Inferior parietal cortex (tissue), 1 donor: ENCODE measurements at regions not wholly inside any gene's neighbourhood (a gene's known extent, or its start where the extent isn't known, plus 50 kb on each side); places are given as distances from the start of the nearest gene placed in this dataset.
"Not testable (repeated sequence)": the region's sequence is repeated elsewhere in the genome, so short reads cannot be mapped to it uniquely, and the experiment has no call there.

Source experiments
- DNase-seq: peaks from one replicate; pipeline ENCODE4 v3.0.0-alpha.2; 2016; ENCODE audit errors: extremely low spot score

- DNase-seq = no peak
These were observed 146.6 kb upstream of the PRSS16 start for GRCh38 chr6:27100921-27101320.

DNA sequence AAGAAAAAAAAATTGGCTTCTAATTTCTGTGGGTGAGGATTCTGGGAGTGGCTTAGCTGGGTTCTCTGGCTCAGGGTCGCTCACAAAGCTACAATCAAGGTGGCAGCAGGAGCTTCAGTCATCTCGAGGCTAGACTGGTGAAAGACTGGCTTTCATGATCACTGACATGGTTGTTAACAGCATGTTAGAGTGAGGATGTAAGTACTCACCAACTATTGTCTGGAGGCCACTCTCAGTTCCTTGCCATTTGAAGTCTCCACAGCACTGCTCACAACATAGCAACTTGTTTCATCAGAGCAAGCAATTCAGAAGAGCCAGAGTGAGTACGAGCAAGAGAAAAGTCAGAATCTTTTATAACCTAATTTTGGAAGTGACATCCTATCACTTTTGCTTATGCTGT lies 145.7 kb upstream of the PRSS16 start:
- DNase-seq = no peak

DNA sequence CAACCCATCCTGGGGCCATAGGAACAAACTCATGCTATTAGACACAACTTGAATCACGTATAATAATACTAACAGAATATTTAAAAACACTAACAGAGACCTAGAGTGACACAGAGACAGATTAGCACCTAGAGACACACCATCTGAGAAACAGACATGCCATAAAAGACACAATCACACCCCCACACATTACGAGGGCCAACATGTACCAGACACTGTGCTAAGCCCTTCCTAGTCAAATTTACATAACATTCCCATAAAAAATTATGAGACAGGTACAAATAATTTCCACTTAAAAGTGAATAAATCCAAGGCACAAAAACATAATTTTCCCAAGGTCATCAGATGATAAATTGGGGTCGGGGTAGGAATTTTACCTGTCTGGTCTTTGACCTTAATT lies 141.1 kb upstream of the PRSS16 start:
- DNase-seq = no peak

- no peak for DNase-seq
These were observed 135.8 kb upstream of the PRSS16 start for GRCh38 chr6:27111743-27112142.

DNA sequence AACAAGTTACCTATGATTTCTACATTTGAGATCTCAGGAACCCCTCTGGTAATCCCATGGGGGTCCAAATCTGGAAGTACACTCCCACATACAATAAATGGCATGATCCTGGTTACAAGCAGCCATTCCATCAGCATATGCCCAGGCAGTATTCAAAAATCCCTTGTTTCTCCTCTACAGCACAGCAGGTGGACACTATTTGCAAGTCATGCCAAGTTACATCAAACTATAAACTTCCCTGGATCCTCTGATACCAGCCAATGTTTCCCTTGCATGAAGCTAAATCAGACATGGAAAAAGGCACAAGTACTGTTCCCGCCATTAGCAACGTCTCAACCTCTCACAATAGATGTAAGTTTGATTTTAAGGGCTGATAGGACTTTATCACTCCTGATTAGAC lies 134.5 kb upstream of the PRSS16 start:
- DNase-seq = no peak

DNA sequence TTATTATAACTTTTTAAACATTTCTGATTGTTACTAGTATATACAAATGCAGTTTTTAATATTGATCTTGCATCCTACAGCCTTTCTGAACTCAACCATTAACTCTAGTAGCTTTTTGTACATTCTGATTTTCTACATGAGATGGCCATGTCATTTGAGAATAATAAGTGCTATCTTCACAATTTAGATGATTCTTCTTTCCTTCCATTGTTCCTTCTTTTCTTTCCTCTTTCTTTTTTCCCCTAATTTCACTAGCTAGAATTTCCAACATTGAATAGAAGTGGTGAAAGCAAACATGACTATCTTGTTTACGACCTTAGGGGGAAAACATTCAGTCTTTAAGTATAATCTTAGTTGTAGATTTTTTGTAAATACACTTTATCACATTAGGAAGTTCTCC lies 128.2 kb upstream of the PRSS16 start:
- no peak for DNase-seq

GRCh38 chr6:27119761-27120160 lies 127.7 kb upstream of the PRSS16 start:
- DNase-seq = no peak

DNA sequence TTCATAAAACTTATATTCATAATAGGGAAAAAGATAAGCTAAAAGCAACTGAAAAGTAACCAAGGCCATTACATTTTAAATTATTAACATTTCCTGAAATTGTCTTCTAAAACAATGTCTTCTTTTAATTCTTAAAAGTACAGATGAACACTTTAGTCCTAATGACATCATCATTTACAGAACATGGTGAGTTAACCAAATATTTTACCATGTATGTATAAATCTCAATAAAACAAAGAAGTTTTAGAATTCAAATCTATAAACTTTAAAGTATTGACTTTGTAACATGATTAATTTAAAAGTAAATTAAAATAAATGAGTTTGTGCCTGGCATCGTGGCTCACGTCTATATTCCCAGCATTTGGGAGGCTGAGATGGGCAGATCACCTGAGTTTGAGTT lies 125.9 kb upstream of the PRSS16 start:
- no peak for DNase-seq

DNA sequence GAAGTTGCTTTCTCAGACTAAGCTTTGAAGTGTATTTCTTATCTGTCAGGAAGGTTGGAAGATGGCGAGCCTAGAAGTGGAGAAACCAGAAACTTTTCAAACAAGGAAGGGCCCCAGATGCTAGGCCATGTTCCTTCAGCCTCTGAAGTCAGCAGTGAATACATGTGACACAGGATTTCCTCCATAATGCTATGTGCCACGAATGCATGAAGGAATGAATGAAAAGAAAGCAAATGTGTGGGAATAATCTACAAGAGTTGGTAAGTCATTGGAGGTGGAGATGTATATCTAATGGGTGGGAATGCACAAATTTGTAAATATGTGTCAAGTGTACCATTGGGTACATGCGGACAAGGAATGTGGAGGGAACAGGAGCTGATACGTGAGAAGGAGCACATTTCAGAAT lies 123.2 kb upstream of the PRSS16 start:
- no peak for DNase-seq

DNA sequence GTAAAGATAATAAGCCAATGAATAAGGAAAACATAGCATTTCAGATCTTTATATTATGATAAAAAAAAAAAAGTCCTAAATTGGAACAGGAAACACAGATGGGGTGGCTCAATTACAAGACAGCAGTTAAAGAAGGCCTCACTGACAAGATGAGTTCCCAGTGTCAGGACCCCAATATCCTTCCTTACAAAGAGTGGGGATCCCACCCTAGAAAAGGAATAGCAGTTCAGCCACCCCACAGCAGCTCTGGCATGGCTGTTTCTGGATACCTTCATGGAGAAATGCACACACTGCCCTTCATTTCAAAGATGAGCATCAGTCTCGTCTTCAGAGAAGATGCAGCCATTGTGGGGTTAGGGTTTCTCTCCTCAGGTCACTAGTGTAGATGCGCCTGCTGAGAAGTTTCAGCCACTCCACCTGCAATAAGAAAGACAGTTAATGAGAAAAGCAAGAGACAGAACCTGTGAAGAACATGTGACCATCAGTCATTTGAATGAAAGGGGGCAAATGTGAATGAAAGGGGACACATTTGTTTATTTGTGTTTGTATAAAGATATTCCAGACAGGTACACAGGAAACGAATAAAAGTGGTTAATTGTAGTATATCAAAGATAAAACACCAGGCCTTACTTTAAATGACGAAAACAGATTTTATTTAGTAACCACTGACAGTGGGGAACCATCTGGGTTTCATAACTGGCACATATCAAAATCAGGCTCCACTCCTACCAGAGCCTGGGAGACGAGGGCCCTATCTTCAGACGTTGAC lies 121.3 kb upstream of the PRSS16 start:
- DNase-seq = no peak

DNA sequence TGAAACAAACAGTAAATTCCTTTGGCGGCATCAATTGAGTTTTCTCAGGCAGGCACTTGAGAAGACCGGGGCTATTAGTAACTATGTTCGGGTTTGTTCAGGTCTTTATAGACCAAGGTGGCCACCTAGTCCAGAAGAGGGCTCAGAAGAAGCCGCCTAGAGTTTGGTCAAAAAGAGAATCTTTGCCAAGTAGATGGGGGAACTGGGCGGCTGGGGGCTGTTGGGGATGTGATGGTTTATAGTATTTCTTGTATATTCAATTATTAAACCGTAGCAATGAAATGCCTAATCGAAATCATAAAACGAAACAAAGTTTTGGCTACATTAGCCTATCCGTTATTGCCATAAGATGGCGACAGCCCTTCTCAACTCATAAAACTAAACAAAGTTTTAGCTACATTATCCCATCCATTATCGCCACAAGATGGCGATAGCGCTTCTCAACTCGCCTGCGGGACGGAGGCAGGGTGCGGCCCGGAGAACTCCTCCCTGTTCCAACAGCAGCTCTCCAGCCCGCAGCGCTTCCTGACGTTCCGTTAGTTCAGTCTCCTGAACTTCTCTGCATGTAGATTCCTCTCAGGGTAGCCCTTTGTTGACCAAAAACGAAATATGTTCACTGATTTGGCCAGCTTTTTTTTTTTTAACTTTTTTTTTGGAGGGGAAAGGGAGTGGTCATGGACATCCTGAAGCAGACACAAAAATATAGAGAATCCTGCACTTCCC lies 120.5 kb upstream of the PRSS16 start:
- DNase-seq = peak; percentile 87

DNA sequence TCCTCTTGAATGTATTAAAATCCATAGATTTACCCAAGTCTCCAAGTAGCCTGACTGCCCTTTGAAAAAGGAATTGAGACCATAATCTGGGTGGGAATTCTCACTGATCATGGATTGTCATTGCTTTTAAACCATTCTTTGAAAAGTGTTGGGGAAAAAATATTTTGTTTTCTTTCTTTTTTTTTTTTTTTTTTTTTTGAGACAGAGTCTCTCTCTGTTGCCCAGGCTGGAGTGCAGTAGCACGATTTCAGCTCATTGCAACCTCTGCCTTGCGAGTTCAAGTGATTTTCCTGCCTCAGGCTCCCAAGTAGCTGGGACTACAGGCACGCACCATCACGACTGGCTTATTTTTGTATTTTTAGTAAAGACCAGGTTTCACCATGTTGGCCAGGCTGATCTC lies 119.6 kb upstream of the PRSS16 start:
- DNase-seq = not testable (repeated sequence)

DNA sequence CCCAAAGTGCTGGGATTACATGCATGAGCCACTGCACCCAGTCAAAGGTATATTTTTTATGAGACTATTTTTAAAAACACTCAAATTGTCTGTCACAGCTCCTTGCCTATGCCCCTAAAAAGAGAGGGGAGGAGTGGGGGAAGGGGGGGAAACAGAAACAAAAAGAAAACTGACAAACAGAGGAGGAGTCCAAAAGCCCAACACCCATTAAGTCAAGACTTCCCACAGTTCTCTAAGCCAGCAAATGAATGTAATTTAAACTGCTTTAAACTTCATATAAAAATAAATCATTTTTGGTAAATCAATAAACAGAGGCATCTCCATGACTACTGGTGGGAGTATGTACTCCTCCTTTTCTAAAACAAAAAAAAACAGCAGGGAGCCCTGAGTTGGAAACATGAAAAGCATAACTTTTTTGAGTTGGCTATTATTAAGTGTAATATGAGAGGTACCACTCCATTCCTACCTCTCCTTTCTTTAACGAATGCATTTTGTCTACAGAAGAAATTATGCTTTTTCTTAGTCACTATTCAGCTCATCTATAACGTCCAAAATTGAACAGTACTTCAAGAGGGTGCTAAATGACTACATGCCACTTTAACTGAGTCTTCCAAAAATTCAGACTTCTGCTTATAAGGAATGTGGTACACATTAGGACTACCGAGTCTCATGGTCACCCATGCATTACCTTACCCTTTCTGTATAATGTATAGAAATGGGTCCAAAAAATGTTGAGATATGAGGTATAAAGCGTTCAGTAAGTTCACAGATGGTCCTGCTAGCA lies 119.0 kb upstream of the PRSS16 start:
- no peak for DNase-seq

DNA sequence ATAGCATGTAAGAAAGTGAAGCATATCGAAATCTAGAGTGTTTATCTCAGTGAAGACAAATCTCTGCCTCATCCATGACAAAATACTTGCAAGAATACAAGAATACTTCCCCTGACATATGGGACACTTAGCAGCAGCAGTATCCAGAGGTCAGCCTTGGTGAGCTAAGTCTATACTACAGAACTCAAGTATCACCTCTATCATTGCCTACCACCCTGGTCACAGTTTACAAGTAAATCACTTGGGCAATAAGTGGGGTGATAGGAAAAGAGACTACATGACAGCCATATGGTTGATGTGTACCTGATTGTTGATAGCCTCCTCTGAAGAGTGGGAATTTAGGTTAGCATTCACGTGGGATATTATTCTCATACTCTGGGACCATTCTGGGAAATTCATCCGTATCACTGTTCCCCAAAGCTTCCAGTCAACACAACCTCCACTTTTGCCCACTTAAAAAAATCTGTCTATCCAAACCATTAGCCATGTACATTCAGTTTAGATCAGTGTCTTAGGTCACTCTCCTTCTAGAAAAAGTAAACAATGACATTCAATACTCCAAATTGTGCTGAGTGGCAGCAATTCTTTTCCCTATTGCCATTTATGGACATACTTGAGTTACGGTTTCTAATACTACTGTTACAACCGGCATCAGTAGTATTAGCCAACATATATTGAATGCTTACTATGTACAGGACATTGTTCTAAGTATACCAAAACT lies 118.2 kb upstream of the PRSS16 start:
- DNase-seq = no peak

DNA sequence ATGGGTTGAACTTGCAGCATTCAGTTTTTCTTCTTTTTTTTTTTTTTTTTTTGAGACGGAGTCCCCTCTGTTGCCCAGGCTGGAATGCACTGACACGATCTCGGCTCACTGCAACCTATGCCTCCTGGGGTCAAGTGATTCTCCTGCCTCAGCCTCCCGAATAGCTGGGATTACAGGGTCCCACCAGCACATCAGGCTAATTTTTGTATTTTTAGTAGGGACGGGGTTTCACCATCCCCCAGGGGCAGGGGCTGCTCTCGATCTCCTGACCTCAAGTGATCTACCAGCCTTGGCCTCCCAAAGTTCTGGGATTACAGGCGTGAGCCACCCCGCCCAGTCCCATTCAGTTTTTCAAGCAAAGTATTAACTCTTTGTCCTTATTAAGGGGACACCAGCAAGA lies 117.6 kb upstream of the PRSS16 start:
- no peak for DNase-seq

DNA sequence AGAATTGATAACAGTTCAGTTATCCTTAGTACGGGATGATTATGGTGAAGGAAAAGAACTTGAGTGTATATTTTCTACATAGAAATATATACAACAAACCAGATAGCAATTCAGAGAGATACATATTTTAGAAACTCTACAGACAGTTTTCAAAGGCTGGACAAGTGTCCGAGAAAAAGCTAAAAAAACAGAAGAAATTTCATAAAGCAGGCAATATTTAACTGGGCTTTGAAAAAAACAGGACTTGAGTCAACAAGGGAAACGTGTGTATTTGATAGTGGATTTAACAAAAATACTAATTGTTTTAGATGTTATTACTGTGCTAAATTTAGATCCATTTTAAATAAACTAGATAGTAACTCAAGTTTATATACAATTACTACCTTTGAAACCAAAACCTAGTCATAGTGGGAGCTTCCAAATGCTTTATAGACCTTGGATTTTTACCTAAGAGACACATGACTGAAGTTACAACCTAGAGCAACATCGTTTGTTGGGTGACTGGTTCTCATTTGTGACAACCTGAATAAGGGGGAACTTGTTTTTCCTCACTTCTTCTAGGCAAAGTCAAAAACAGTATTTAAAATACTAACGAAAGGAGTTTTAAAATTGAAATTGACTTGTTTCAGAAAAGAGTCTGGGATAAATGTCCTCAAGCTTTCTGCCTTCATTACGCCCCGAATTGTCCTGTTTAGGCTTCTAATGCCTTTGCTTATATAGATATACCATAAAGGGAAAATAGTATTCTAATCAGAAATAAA lies 116.7 kb upstream of the PRSS16 start:
- DNase-seq = no peak

DNA sequence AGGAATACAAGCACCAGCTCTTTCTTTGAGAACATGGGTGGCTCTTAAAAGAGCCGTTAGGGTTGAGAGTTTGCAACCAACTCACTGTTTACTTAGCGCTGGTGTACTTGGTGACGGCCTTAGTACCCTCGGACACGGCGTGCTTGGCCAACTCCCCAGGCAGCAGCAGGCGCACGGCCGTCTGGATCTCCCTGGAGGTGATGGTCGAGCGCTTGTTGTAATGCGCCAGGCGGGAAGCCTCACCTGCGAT lies 115.3 kb upstream of the PRSS16 start:
- DNase-seq = peak; percentile 30

GRCh38 chr6:27132532-27133280 lies 114.8 kb upstream of the PRSS16 start:
- peak; percentile 98 for DNase-seq

- no peak for DNase-seq
These were observed 113.9 kb upstream of the PRSS16 start for GRCh38 chr6:27133281-27134227.
